Bronchial epithelial cell (primary cell): ENCODE measurements at regions not wholly inside any gene's neighbourhood (a gene's known extent, or its start where the extent isn't known, plus 50 kb on each side); places are given as distances from the start of the nearest gene placed in this dataset.
A peak's percentile ranks its signal among the peaks of the same experiment; 100 is the strongest.

Source experiments
- DNase-seq: peaks from one replicate; pipeline ENCODE4 v3.0.0-alpha.2; 2010; ENCODE audit warnings: low read depth
- FAIRE-seq: peaks from 2 replicates; lab custom pipeline; 2011; peaks lifted over from hg19 to GRCh38; lab: Jason Lieb, UNC
- H3K27me3 ChIP-seq: 2 replicates; pipeline ENCODE4 v1.5.1; 2011; ENCODE audit warnings: low read length; ENCODE audit not compliant: control insufficient read depth, insufficient read depth
- H3K36me3 ChIP-seq: 2 replicates; pipeline ENCODE4 v1.5.1; 2011; ENCODE audit warnings: low read length; ENCODE audit not compliant: control insufficient read depth, insufficient read depth
- H3K4me3 ChIP-seq: 2 replicates; pipeline ENCODE4 v1.5.1; 2011; ENCODE audit warnings: mild to moderate bottlenecking, low read depth, low read length, control low read depth
- TF ChIP-seq, protein P1 (sequence below): IDR thresholded peaks from 2 replicates; pipeline ENCODE4 v1.5.1; 2011; ENCODE audit warnings: mild to moderate bottlenecking, moderate library complexity, low read length, control low read depth, inconsistent platforms; ENCODE audit not compliant: insufficient read depth, severe bottlenecking

GRCh38 chr5:176711883-176712282 is 64.6 kb downstream of the TSPAN17 start:
- H3K36me3 ChIP-seq = no peaks in the 10 kb centered on the region
- TF ChIP-seq, protein P1, sequence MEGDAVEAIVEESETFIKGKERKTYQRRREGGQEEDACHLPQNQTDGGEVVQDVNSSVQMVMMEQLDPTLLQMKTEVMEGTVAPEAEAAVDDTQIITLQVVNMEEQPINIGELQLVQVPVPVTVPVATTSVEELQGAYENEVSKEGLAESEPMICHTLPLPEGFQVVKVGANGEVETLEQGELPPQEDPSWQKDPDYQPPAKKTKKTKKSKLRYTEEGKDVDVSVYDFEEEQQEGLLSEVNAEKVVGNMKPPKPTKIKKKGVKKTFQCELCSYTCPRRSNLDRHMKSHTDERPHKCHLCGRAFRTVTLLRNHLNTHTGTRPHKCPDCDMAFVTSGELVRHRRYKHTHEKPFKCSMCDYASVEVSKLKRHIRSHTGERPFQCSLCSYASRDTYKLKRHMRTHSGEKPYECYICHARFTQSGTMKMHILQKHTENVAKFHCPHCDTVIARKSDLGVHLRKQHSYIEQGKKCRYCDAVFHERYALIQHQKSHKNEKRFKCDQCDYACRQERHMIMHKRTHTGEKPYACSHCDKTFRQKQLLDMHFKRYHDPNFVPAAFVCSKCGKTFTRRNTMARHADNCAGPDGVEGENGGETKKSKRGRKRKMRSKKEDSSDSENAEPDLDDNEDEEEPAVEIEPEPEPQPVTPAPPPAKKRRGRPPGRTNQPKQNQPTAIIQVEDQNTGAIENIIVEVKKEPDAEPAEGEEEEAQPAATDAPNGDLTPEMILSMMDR = no peak
- H3K27me3 ChIP-seq = peaks cover 3% of the 10 kb centered on the region
- FAIRE-seq (no peak), DNase-seq (no peak)
- no peak overlapping the region for H3K4me3 ChIP-seq

GRCh38 chr5:176712546-176713304 is 65.4 kb downstream of the TSPAN17 start:
- Histone ChIP-seq H3K36me3 (no peaks in the 10 kb centered on the region), H3K4me3 (no peak overlapping the region), H3K27me3 (peaks cover 3% of the 10 kb centered on the region)
- TF ChIP-seq, protein P1 = no peak
- no peak for DNase-seq
- no peak for FAIRE-seq

DNA sequence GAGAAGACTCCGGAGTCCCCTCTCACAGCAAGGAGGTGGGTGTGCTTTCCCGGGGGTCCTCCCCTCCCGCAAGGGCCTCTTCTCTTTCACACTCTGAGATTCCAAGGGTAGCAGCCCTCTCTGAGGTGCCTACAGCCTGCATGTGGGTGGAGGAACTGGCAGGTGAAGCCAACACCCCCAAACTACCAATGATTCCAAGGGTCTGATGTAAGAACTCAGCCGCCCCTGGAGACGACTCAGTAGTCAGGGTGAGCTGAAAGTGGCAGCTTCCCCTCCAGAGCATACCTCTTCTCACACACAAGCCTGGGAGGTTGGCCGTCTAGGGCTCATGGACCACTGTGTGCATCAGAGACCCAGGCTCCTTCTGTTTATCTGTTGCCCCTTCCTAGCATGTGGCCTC is 66.1 kb downstream of the TSPAN17 start:
- Histone ChIP-seq H3K27me3 (peaks cover 3% of the 10 kb centered on the region), H3K4me3 (no peak overlapping the region), H3K36me3 (no peaks in the 10 kb centered on the region)
- FAIRE-seq = no peak
- TF ChIP-seq, protein P1 = no peak
- DNase-seq = no peak

DNA sequence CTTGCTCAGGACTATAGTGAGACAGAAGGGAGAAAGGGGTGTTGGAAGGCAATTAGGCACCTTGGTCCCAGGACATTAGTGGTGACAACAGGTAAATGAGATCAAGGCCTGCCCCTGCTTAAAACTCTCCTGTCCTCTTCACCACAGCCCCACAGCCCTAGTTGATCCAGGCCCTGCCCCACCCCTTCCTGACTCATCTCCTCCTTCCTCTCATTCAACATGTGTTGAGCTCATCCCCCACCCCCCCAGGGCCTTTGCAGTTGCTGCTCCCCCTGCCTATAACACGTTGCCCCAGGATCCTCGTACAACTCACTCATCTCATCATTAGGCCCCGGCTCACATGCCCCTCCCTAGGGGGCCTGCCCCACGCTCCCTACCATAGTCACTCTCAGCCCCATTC is 66.8 kb downstream of the TSPAN17 start:
- no peak overlapping the region for H3K4me3 ChIP-seq
- H3K27me3 ChIP-seq = peaks cover 4% of the 10 kb centered on the region
- TF ChIP-seq, protein P1 = no peak
- no peaks in the 10 kb centered on the region for H3K36me3 ChIP-seq
- FAIRE-seq (peak; percentile 13), DNase-seq (peak; percentile 43)

DNA sequence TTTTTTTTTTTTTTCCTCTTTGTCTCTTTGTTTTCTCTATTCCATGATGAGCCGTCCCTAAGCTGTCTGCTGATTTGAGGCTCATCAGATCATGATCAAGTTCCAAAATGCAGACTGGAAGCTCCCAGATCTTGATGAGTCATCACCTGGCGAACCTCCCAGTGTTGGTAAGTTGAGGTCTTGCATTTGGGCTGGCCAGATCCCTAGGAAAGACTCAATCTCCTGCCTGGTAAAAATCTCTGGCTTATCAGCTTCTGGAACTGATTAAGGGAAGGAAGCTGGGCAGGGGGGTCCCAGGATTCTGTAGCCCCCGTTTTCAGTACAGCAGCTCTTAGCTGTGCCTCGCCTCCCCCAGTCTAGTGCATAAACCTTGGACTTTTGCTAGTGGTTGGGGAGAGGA is 69.0 kb downstream of the TSPAN17 start:
- no peak for FAIRE-seq
- no peak overlapping the region for H3K4me3 ChIP-seq

More for the DNA sequence above, 69.0 kb downstream of the TSPAN17 start:
- H3K36me3 ChIP-seq = no peaks in the 10 kb centered on the region
- DNase-seq = peak; percentile 59
- TF ChIP-seq, protein P1 = no peak
- peaks cover 1% of the 10 kb centered on the region for H3K27me3 ChIP-seq
